Putamen (tissue), 1 donor: ENCODE measurements at regions not wholly inside any gene's neighbourhood (a gene's known extent, or its start where the extent isn't known, plus 50 kb on each side); places are given as distances from the start of the nearest gene placed in this dataset.

Experiments
- DNase-seq: peaks from one replicate; pipeline ENCODE4 v3.0.0-alpha.2; 2016; ENCODE audit warnings: low spot score

DNA sequence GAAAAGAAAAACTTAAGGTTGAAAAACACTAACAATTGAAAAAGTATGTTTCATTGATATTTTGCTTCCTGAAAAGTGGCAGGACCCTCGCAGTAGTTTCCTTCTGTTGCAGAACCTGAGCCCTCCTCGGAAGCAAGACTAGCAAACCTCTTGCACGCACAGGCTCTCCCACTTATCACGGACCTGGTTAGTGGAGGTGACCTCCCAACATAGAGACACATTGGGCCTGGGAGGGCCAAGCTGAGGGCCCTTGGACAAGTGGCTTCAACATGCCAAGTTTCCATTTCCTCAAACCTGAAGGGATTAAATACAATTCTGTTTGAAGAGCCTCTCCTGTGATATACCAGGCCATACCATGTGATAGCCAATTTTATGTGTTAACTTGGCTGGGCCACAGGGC is 133.4 kb upstream of the AGAP1 start:
- no peak for DNase-seq

DNA sequence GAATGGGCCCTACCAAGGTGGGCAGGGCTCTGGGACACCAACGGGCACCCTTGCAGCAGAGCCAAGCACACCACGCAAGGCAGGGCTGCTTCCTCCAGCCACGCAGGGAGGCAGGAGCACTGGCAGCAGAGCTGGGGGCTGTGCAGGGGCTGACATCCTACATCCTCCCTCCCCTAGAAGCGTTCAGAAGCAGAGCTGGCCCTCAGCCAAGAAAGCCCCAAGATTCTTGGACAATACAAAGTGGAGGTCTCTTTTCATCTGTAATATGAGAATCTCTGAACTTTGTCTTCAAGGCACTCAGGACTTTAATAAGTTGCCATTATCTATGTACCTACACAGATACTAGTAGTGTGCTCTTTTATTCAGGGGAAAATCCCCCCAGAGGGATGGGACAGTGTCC is 128.1 kb upstream of the AGAP1 start:
- no peak for DNase-seq

- DNase-seq = no peak
Observed at GRCh38 chr2:235366390-235366789, 127.5 kb upstream of the AGAP1 start.

- DNase-seq = no peak
Observed at GRCh38 chr2:235366807-235367206, 127.0 kb upstream of the AGAP1 start.

DNA sequence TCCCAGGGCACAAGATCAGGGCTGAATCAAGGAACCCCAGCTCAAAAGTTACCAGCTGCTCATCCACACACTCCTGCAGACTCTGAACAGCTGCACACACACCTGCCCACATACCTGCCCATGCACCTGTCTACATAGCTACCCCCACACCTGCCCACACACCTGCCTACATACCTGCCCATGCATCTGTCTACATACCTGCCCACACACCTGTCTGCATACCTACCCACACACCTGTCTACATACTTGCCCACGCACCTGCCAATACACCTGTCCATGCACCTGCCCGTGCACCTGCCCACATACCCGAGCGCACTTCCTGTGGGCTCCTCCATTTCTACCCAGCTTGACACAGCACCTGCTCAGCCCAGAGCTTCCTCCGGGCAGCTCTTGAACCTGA is 122.8 kb upstream of the AGAP1 start:
- no peak for DNase-seq

GRCh38 chr2:235373171-235373570 is 120.7 kb upstream of the AGAP1 start:
- no peak for DNase-seq

- DNase-seq = no peak
Observed at GRCh38 chr2:235377176-235377575, 116.7 kb upstream of the AGAP1 start.

GRCh38 chr2:235378246-235378645 is 115.6 kb upstream of the AGAP1 start:
- DNase-seq = no peak

DNA sequence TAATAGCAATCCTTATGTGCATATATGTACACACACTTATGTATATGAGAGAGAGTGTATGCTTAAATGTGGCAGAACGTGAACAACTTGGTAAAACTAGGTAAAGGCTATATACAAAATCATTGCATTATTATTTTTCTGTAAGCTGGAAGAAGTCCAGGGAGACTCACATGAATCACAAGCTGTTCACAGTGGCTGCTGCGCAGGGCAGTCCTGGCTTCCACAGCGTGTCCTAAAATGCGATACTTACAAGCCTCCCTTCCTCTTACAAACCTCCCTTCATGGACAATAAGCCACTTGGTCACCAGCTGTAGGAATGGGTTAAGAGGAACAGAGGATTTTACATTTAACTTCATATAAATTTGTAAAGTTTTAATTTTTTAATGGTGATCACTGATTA is 114.9 kb upstream of the AGAP1 start:
- no peak for DNase-seq

GRCh38 chr2:235381261-235381912 is 112.5 kb upstream of the AGAP1 start:
- no peak for DNase-seq

- no peak for DNase-seq
Observed at GRCh38 chr2:235382179-235382578, 111.7 kb upstream of the AGAP1 start.

DNA sequence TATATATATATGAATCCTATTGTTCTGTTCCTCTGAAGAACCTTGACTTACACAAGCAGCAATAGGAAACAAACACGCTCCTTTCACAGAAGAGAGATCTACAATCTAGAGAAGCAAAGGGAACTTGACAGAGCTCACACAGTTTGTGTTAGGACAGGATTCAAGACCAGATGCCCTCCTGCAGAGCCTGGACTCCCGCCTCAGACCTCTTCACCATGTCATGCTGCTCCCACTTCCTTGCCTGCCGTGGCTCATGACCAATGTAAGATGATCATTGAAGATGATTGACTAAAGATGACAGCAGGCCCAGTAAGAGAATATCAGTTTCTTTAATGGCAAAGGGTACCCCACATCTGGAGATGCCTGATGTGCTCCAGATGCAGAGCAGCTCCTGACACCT is 111.2 kb upstream of the AGAP1 start:
- no peak for DNase-seq

DNA sequence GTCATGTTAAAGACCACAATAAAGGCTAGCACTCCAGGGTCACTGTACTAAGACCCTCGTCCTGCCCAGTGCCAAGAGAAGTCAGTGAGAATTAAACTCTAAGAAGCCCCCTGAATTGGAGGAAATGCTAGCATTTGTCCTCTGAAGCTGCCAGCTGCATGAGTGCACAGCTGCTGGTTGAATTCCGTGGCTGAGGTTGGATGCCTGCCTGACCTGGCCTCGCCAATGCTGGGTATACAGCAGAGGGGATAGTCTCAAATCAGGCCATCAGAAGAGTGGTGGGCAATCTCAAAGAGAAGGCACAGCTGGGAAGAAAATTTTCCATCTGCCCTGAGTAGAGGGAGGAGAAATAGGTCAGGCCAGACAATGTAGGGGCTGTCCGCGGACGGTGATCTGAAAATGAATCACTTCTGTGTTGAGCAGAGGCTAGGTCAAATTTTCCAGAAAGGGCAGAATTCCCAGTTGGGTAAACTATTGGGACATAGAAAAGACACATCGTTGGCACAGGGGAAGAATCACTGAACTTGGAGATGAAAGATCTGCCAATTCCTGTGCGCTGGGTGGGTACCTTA is 110.5 kb upstream of the AGAP1 start:
- DNase-seq = no peak

DNA sequence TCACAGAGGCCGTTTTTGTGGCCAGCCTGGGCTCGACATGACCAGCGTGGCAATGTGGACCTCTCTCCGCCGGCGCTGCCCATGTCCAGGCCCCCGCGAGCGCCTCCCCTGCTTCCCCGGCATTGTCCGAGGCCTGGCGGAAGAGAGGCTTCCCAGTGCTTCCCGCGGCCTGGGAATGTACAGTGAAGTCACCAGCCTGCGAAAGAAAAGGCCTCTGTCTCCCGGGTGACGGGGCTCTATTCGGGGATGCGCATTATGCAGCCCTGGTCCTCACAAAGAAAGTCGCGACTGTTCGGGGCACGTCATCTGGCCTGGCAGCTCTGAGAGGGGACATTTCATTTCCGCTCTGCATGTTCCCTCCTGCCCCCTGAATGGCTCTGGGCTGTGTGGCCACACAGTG is 109.2 kb upstream of the AGAP1 start:
- peak; percentile 94 for DNase-seq

- no peak for DNase-seq
Observed at GRCh38 chr2:235389626-235390025, 104.2 kb upstream of the AGAP1 start.

- DNase-seq = no peak
Observed at GRCh38 chr2:235390108-235390815, 103.6 kb upstream of the AGAP1 start.

- DNase-seq = no peak
Observed at GRCh38 chr2:235390816-235391194, 103.0 kb upstream of the AGAP1 start.

GRCh38 chr2:235391921-235392615 is 101.8 kb upstream of the AGAP1 start:
- no peak for DNase-seq

GRCh38 chr2:235394278-235394828 is 99.5 kb upstream of the AGAP1 start:
- DNase-seq = no peak

DNA sequence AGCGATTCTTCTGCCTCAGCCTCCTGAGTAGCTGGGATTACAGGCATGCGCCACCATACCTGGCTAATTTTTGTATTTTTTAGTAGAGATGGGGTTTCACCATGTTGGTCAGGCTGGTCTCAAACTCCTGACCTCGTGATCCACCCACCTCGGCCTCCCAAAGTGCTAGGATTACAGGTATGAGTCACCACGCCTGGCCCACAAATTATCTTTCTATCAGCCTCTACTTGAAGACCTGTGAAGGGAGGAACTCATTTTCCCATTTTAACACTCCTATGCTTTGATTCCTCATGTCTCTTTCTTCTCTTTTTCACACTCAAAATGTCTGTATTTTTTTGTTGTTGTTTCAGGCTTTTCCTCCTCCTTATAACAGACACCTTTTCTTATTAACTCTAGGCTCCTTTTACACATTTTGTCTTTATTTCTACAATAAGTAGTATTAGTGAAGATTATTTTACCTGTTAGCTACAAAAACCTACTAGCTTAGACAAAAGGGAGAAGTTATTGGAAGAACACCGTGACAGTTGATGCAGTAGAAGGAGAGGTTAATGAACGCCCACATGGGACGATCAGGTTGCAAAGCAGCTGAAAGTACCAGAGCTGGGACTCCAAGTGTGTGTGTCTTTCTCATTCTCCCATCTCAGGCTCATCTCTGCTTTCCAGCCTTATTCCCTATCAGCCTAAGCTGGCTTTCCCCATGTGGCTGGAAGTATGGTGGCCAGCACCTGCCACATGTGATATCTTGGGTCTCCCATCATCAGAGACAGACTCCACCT is 97.6 kb upstream of the AGAP1 start:
- DNase-seq = no peak

GRCh38 chr2:235398321-235398720 is 95.5 kb upstream of the AGAP1 start:
- DNase-seq = no peak

- no peak for DNase-seq
Observed at GRCh38 chr2:235399895-235400294, 93.9 kb upstream of the AGAP1 start.
